HAP-1 (cell line): ENCODE measurements at regions not wholly inside any gene's neighbourhood (a gene's known extent, or its start where the extent isn't known, plus 50 kb on each side); places are given as distances from the start of the nearest gene placed in this dataset.

Source experiments
- DNase-seq, 2 experiments: peaks; one replicate each; pipeline ENCODE4 v3.0.0-alpha.2; 2016 to 2020; ENCODE audit warnings: low spot score in 2 of 2
- H3K27me3 ChIP-seq: fragments of 250-450 bp; sonication (Bioruptor Pico); 2 replicates; pipeline ENCODE4 v1.5.1; 2020; ENCODE audit warnings: low read depth, mild to moderate bottlenecking, moderate library complexity
- H3K36me3 ChIP-seq: fragments of 250-450 bp; sonication (Bioruptor Pico); replicated peaks from 2 replicates; pipeline ENCODE4 v1.5.1; 2020; ENCODE audit warnings: mild to moderate bottlenecking
- H3K4me1 ChIP-seq: fragments of 250-450 bp; sonication (Bioruptor Pico); 2 replicates; pipeline ENCODE4 v1.5.1; 2020; ENCODE audit warnings: mild to moderate bottlenecking
- H3K4me3 ChIP-seq: fragments of 250-450 bp; sonication (Bioruptor Pico); 2 replicates; pipeline ENCODE4 v1.5.1; 2020; ENCODE audit warnings: mild to moderate bottlenecking, moderate library complexity
- H3K9me3 ChIP-seq: fragments of 250-450 bp; sonication (Bioruptor Pico); 2 replicates; pipeline ENCODE4 v1.5.1; 2020; ENCODE audit warnings: mild to moderate bottlenecking, moderate library complexity
- in situ Hi-C: fragments of 300-500 bp; cut with MboI; formaldehyde crosslinking; loops from 3 replicates; pipeline ENCODE4 v1.14.3; 2020; ENCODE audit warnings: low sequenced_read_pairs, inconsistent platforms, mixed read lengths

DNA sequence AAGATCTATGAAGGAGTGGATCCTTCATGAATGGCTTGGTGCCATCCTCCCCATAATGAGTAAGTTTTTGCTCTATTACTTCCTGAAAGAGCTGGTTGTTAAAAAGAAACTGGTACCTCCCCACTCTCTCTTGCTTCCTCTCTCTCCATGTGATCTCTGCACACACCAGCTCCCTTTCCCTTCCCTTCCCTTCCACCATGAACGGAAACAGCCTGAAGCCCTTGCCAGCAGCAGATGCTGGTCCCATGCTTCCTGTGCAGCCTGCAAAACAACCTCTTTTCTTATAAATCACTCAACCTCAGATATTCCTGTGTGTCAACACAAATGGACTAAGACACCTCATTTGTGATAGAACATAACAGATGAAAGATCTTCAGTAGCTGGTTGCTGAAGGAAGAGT, 303.5 kb upstream of the ACVR2A start:
- H3K36me3 ChIP-seq, result no peaks in the 10 kb centered on the region
- no peak for DNase-seq
- no peaks in the 10 kb centered on the region for H3K9me3 ChIP-seq
- in situ Hi-C loops, result no loop called here
- H3K27me3 ChIP-seq, result no peaks in the 10 kb centered on the region
- no peak overlapping the region for H3K4me3 ChIP-seq
- H3K4me1 ChIP-seq, result no peaks in the 10 kb centered on the region

DNA sequence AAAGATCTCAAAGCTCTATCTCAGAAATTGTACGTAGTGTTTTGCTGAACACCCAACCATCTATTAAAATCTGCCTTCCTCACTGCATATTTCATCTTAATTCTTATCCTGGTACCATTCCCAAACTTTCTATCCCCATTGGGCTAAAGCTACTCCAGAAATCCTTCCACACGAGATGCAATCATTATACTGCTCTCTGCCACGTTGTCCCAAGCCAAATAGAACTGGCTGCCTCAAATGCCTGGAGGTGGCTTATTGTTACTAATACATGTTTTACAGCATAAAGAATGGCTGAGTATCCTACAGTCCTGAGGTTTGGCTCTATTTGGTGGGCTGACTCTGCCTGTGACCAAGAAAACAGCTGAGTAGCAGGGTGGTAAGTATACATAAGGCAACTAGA, 306.0 kb upstream of the ACVR2A start:
- in situ Hi-C loops, result no loop called here
- DNase-seq, result no peak
- H3K4me1 ChIP-seq, result no peaks in the 10 kb centered on the region
- no peaks in the 10 kb centered on the region for H3K9me3 ChIP-seq
- no peak overlapping the region for H3K4me3 ChIP-seq
- no peaks in the 10 kb centered on the region for H3K36me3 ChIP-seq
- H3K27me3 ChIP-seq, result no peaks in the 10 kb centered on the region

DNA sequence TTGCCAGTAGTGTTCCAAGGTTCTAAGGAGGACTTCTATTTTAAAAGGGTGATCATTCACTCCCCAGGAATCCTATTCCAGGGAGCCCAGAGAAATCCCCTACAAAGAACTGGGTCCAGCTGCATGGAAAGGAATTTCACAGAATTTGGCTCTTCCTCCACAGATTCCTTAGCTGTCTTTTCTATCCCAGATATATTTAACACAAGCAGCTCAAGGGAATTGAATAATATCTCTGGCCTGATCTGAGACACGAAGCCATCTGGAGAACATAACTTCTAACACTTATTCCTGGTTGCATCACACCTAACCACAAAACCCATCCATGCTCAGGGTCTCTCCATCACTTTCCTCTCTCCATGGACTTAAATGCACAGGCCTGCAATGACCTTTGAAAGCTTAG, 306.7 kb upstream of the ACVR2A start:
- no peaks in the 10 kb centered on the region for H3K36me3 ChIP-seq
- in situ Hi-C loops, result no loop called here
- no peak for DNase-seq
- no peaks in the 10 kb centered on the region for H3K9me3 ChIP-seq
- H3K4me3 ChIP-seq, result no peak overlapping the region
- H3K4me1 ChIP-seq, result no peaks in the 10 kb centered on the region
- H3K27me3 ChIP-seq, result no peaks in the 10 kb centered on the region

DNA sequence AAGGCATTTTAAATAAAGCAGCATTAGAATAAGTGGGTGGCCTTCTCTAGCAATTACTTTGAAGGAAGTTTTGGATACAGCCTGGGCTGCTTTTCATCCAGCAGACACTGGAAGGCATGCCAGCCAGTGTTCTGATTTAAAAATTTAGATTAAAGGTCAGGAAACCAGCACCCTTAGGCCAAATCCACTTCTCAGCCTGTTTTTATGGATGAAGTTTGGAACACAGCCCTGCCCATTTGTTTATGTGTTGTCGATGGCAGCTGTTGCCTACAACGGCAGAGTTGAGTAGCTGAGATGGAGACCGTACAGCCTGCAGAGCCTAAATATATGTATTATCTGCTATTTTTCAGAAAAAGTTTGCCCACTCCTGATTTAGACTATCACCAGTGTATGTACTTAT, 313.6 kb upstream of the ACVR2A start:
- H3K27me3 ChIP-seq, result no peaks in the 10 kb centered on the region
- in situ Hi-C loops, result no loop called here
- no peak for DNase-seq
- no peaks in the 10 kb centered on the region for H3K36me3 ChIP-seq
- H3K4me1 ChIP-seq, result no peaks in the 10 kb centered on the region
- no peaks in the 10 kb centered on the region for H3K9me3 ChIP-seq
- no peak overlapping the region for H3K4me3 ChIP-seq

DNA sequence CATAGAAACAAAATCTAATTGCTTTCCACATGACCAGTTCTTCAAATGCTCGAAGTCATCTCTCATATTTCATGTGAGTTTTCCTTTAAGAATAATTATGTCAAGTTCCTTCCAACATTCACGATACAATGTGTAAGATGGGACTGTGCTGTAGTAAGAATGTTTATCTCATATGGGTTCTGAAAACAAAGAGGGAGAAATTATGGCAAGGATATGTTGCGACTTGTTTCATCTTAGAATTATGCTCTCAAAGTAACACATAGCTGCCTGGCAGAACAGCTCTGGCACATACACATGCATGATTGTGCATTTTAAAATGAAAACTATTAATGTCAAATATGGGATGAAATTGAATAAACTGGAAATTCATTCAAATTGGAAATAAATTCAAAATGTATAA, 314.8 kb upstream of the ACVR2A start:
- Histone ChIP-seq H3K27me3 (no peaks in the 10 kb centered on the region), H3K36me3 (no peaks in the 10 kb centered on the region), H3K9me3 (no peaks in the 10 kb centered on the region), H3K4me3 (no peak overlapping the region), H3K4me1 (no peaks in the 10 kb centered on the region)
- in situ Hi-C loops, result no loop called here
- no peak for DNase-seq

DNA sequence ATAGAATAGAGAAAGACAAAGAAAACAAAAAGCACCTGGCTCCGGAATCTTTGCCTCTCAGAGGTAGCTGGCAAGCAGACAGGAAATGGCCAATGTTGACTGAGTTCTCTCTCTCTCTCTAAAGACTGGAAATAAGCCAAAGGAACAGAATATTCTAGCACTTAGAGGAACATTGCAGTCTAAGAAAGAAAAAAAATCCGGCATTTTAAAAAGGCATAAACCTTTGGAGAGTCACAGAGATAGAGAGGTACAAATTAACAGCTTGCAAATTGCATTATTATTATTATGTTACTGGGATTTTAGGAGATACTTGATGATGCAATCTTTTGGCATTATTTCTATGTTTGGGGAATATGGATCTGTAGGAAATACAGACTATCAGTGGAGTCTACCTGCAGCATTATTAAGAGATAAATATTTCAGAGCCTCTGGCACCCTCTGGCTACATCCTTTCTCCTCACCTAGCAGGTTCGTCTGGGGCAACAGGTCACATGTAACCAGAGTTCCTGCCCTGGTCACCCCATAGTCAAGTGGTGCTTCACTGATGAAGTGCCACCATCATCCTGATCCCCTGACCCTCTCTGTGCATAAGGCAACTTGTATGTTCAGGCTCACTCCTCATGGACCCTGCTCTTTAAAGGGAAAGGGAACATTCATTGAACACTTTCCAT, 318.9 kb upstream of the ACVR2A start:
- Histone ChIP-seq H3K4me3 (no peak overlapping the region), H3K4me1 (no peaks in the 10 kb centered on the region), H3K36me3 (no peaks in the 10 kb centered on the region), H3K27me3 (no peaks in the 10 kb centered on the region), H3K9me3 (0 out of 2 replicates have a peak, but pooled peaks cover 2% of the 10 kb centered on the region)
- DNase-seq, result no peak
- in situ Hi-C loops, result no loop called here

DNA sequence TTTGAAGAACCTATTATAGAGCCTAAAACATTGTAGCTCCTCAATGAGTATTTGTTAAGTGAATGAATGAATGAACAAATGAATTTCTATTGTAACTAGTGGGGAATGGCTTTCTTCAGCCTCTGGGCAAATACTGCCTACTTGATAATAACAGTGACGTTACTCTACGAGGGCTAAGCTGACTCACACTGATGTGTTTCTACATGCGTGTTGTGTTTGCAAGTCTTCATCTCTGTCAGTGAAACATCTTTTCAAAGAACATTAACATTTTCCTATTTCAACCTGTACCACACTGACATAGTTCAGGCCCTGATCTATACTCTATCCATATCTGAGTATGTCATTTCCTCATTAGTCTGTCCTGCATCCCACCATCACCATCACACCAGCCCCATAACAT, 319.9 kb upstream of the ACVR2A start:
- H3K4me1 ChIP-seq, result no peaks in the 10 kb centered on the region
- in situ Hi-C loops, result no loop called here
- H3K4me3 ChIP-seq, result no peak overlapping the region
- no peaks in the 10 kb centered on the region for H3K36me3 ChIP-seq
- 0 out of 2 replicates have a peak, but pooled peaks cover 2% of the 10 kb centered on the region for H3K9me3 ChIP-seq
- no peak for DNase-seq
- no peaks in the 10 kb centered on the region for H3K27me3 ChIP-seq

DNA sequence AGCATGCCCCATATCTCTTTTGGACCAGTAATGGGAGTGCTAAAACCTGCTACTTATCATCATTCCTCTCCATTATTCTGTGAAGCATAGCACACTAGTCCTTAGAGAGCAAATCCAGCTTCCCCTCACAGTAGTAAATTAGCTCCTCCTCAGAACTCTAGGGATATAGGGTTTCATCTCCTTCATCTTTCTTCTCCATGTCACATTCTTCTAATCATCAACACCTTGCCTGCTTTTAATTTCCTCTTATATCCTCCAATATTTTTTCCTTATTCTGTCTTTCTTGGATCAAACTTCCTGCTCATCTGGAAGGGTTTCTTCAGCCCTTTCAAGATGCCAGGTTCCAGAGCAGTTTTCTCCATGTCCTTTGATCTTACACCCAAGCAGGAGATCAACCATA, 321.4 kb upstream of the ACVR2A start:
- Histone ChIP-seq H3K36me3 (no peaks in the 10 kb centered on the region), H3K27me3 (no peaks in the 10 kb centered on the region)
- in situ Hi-C loops, result no loop called here

DNA sequence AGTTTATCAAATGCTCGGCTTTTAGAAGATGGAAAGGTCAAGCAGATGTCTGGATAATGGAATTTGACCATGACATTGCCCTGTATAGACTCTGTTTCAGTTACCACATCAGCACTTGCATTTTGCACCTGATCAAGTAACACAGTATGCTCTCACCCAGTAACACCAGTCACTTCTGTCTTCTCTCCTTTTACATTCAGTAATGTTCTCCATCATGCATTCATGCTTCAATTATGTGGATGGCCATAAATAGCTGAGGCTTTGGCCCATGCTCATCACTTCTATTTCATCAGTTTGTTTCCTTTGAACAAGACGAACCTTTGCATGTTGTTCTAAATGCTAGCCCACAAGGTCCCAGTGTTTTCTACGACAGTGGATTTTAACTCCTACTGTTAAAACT, 322.9 kb upstream of the ACVR2A start:
- in situ Hi-C loops, result no loop called here
- no peak overlapping the region for H3K4me3 ChIP-seq
- H3K4me1 ChIP-seq, result no peaks in the 10 kb centered on the region

More for the DNA sequence above, 321.4 kb upstream of the ACVR2A start:
- H3K4me1 ChIP-seq, result no peaks in the 10 kb centered on the region
- no peak overlapping the region for H3K4me3 ChIP-seq
- 0 out of 2 replicates have a peak, but pooled peaks cover 2% of the 10 kb centered on the region for H3K9me3 ChIP-seq
- DNase-seq, result no peak

DNA sequence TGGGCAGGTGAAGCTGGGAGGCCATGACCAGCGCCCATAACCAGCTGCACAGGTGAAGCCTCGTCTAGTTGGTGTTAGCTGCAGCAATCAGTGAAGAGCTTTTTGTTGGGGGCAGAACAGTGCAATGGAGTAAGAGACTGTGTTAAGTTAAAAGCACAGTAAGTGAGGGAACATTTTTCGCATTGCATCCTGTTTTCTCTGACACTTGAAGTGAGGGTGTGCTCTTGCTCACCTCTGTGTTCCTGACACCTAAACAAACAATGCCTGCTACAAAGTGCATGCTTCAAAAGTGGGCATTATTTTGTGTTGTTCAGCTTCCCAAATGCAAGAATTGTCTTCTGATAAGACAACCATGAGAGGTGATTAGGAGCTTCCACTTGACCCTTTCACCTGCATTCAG, 324.0 kb upstream of the ACVR2A start:
- Histone ChIP-seq H3K4me3 (no peak overlapping the region), H3K36me3 (no peaks in the 10 kb centered on the region), H3K27me3 (no peaks in the 10 kb centered on the region), H3K4me1 (no peaks in the 10 kb centered on the region), H3K9me3 (0 out of 2 replicates have a peak, but pooled peaks cover 2% of the 10 kb centered on the region)
- in situ Hi-C loops, result no loop called here
- no peak for DNase-seq

More for the DNA sequence above, 322.9 kb upstream of the ACVR2A start:
- H3K36me3 ChIP-seq, result no peaks in the 10 kb centered on the region
- no peaks in the 10 kb centered on the region for H3K27me3 ChIP-seq
- DNase-seq, result no peak
- 0 out of 2 replicates have a peak, but pooled peaks cover 2% of the 10 kb centered on the region for H3K9me3 ChIP-seq

DNA sequence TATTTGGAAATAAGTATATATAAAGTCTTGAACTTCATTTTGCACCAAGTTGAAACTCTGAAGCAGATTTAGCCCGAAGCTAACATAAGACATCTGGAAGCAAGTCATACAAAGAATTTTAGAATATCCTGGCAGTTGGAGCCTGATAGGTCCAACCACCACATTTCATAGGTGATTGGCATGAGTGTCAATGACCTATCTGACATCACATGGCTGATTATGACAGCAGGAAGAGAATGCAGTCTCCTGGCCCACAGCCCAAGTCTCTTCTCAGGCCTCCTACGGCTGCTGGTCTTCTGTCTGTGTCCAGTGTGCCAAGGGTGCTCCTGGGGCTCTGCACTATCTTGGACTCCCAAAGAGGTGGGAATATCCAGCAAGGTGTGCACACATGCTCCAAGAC, 325.7 kb upstream of the ACVR2A start:
- Histone ChIP-seq H3K36me3 (no peaks in the 10 kb centered on the region), H3K4me3 (no peak overlapping the region), H3K27me3 (no peaks in the 10 kb centered on the region), H3K4me1 (no peaks in the 10 kb centered on the region), H3K9me3 (0 out of 2 replicates have a peak, but pooled peaks cover 2% of the 10 kb centered on the region)
- in situ Hi-C loops, result no loop called here
- no peak for DNase-seq

DNA sequence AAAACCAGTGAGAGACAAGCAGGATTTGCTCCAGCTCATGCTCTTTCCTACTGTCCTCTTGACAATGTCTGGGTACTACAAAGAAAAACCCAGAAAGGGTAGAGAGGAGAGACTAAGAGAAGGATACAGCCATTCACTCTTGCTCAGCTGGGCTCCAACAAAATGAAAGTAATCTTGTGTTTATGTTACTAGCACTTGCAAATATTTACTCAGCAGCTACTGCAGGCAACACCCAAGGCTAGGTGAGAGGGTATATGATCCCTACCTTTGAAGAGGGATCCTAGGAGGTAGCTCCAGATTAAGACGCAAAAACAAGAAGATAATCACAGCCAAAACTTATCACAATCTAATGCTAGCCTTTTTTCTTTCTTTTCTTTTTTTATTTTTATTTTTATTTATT, 329.6 kb upstream of the ACVR2A start:
- H3K4me3 ChIP-seq, result no peak overlapping the region
- no peaks in the 10 kb centered on the region for H3K27me3 ChIP-seq
- no peaks in the 10 kb centered on the region for H3K36me3 ChIP-seq
- in situ Hi-C loops, result no loop called here
- peaks cover 7% of the 10 kb centered on the region for H3K4me1 ChIP-seq
- no peak for DNase-seq
- H3K9me3 ChIP-seq, result no peaks in the 10 kb centered on the region

DNA sequence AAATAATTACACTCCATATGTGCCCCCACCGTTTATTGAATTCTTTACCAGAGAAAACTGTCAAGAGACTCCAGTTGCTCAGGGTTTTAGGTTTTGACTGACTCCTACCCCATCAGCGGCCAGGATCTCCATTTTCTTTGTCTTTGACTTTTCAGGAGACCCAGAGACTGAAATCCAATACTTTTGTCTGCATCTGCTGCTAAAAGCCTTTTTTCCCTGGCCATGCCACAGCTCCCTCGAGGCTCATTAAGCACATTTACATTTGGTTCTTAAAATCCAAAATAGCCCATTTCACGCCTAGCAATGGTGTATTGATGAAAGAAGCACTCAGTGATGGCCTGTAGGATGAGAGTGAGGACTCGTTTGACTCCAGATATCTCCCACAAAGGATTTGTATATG, 332.6 kb upstream of the ACVR2A start:
- peak; percentile 44 to 46 for DNase-seq
- in situ Hi-C loops, result no loop called here
- Histone ChIP-seq H3K4me1 (peaks cover 7% of the 10 kb centered on the region), H3K4me3 (no peak overlapping the region), H3K27me3 (no peaks in the 10 kb centered on the region), H3K36me3 (no peaks in the 10 kb centered on the region), H3K9me3 (no peaks in the 10 kb centered on the region)

DNA sequence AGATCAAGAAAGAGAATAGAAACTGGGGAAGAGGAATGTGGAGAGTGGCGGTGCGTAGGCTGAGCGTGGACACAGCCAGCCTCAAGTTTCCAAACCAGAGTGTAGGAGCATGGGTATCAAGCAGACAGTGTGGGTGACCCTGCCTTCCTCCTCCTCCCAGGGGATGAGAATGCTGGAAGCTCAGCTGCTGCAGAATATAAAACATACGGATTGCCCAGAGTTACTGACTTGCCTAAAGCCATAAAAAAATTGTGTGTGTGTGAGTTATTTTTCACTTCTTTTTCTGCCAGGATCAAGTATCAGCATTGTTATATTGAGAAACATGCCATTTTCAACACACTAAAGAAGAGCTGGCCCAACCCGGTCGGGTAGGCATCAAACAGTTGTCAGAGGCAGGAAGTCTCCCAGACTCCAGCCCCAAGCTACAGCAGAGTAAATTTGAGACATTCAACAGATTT, 333.3 kb upstream of the ACVR2A start:
- in situ Hi-C loops, result no loop called here
- H3K9me3 ChIP-seq, result no peaks in the 10 kb centered on the region
- DNase-seq, result peak in 1 of 2 experiments; percentile 36
- no peak overlapping the region for H3K4me3 ChIP-seq
- peaks cover 7% of the 10 kb centered on the region for H3K4me1 ChIP-seq
- H3K27me3 ChIP-seq, result no peaks in the 10 kb centered on the region
- H3K36me3 ChIP-seq, result no peaks in the 10 kb centered on the region

DNA sequence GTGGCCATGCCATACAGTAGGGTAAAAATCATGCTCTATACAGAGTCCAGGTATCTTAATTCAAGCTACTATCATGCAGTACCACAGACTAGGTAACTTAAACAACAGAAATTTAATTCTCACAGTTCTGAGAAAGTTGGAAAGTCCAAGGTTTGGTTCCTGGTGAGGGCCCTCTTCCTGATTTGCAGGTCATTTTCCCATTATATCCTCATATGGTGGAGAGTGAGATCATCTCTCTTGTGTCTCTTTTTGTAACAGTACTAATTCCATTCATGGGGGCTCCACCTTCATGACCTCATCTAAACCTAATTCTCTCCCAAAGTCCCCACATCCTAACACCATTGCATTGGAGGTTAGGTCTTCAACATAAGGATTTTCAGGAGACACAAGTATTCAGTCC, 335.0 kb upstream of the ACVR2A start:
- no peaks in the 10 kb centered on the region for H3K36me3 ChIP-seq
- DNase-seq, result no peak
- in situ Hi-C loops, result no loop called here
- no peaks in the 10 kb centered on the region for H3K9me3 ChIP-seq
- H3K4me3 ChIP-seq, result no peak overlapping the region
- no peaks in the 10 kb centered on the region for H3K27me3 ChIP-seq
- peaks cover 7% of the 10 kb centered on the region for H3K4me1 ChIP-seq
